ENCODE measurements at regions not wholly inside any gene's neighbourhood (a gene's known extent, or its start where the extent isn't known, plus 50 kb on each side); places are given as distances from the start of the nearest gene placed in this dataset.

GRCh38 chr1:5191470-5191869 lies 537.1 kb downstream of the AJAP1 start:
- TF ChIP-seq POLR2AphosphoS5 (IDR thresholded peaks at IDR 0.05): no peak
- TF ChIP-seq, protein P1, sequence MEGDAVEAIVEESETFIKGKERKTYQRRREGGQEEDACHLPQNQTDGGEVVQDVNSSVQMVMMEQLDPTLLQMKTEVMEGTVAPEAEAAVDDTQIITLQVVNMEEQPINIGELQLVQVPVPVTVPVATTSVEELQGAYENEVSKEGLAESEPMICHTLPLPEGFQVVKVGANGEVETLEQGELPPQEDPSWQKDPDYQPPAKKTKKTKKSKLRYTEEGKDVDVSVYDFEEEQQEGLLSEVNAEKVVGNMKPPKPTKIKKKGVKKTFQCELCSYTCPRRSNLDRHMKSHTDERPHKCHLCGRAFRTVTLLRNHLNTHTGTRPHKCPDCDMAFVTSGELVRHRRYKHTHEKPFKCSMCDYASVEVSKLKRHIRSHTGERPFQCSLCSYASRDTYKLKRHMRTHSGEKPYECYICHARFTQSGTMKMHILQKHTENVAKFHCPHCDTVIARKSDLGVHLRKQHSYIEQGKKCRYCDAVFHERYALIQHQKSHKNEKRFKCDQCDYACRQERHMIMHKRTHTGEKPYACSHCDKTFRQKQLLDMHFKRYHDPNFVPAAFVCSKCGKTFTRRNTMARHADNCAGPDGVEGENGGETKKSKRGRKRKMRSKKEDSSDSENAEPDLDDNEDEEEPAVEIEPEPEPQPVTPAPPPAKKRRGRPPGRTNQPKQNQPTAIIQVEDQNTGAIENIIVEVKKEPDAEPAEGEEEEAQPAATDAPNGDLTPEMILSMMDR (IDR thresholded peaks at IDR 0.05): no peak
- TF ChIP-seq POLR2A (IDR thresholded peaks at IDR 0.05): no peak
- Histone ChIP-seq H3K36me3 (no peaks in the 10 kb centered on the region), H3K4me3 (no peak overlapping the region), H3K4me1 (no peaks in the 10 kb centered on the region), H3K9me3 (no peaks in the 10 kb centered on the region), H3K27ac (no peak overlapping the region), H3K27me3 (peaks cover 0 to 15% of the 10 kb centered on the region in 2 donors)
- DNase-seq (ENCODE audit: low spot score in 2 of 2): no peak
- intact Hi-C loops (cut with DNase I; ENCODE audit: low total_unique reads): no loop called here

- Histone ChIP-seq H3K27me3 (peaks cover 0 to 16% of the 10 kb centered on the region in 2 donors), H3K27ac (no peak overlapping the region), H3K4me1 (no peaks in the 10 kb centered on the region), H3K4me3 (no peak overlapping the region), H3K9me3 (no peaks in the 10 kb centered on the region), H3K36me3 (no peaks in the 10 kb centered on the region)
- TF ChIP-seq, protein P1 (IDR thresholded peaks at IDR 0.05): no peak
- no peak for TF ChIP-seq POLR2AphosphoS5 (IDR thresholded peaks at IDR 0.05)
- TF ChIP-seq POLR2A (IDR thresholded peaks at IDR 0.05): no peak
- intact Hi-C loops (cut with DNase I; ENCODE audit: low total_unique reads): no loop called here
- DNase-seq (ENCODE audit: low spot score in 2 of 2): no peak
Observed at GRCh38 chr1:5189384-5189783, 535.0 kb downstream of the AJAP1 start.

DNA sequence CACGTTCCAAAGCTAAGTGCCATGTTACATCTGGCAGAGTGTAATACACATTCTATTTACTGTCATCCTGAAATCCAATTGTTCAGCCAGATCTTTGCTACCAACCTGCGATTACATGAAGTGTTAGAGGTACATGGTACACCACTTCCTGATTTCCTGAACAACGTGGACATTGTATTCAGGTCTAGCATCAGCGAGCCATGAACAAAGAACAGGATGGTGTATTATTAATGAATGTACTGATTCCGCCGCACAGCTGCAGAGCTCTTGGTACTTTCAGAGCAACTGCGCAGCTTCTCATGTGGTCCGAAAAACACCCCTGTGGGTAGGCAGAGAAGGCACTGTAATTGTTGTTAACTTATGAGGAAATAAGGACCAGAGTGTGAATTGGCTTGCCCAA lies 511.4 kb downstream of the AJAP1 start:
- DNase-seq (ENCODE audit: low spot score in 2 of 2): no peak
- Histone ChIP-seq H3K27ac (no peak overlapping the region), H3K27me3 (peaks cover 0 to 42% of the 10 kb centered on the region in 2 donors), H3K4me1 (no peaks in the 10 kb centered on the region), H3K36me3 (no peaks in the 10 kb centered on the region), H3K4me3 (no peak overlapping the region), H3K9me3 (peaks cover 0 to 5% of the 10 kb centered on the region in 2 donors)
- TF ChIP-seq, protein P1 (IDR thresholded peaks at IDR 0.05): no peak
- TF ChIP-seq POLR2A (IDR thresholded peaks at IDR 0.05) (no peak), POLR2AphosphoS5 (IDR thresholded peaks at IDR 0.05) (no peak)
- intact Hi-C loops (cut with DNase I; ENCODE audit: low total_unique reads): no loop called here

DNA sequence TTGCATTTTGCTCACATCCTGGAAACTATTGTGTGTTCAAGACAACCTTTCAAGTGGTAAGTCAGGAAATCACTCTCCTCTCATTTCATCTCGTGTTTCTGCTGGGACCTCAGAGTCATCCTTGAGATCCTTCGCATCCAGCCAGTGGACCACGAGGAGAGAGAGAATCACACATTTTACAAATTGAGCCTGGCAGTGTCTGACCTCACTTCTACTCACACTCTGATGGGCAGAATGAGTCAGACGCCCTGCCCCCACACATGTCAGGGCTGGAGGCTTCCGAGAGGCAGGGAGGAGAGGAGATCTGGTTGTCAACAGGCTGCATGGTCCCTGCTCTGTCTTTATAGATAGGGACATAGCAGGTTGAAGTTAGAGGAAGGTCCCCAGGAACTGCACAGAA lies 509.7 kb downstream of the AJAP1 start:
- no peak for TF ChIP-seq POLR2A (IDR thresholded peaks at IDR 0.05)
- no peak for TF ChIP-seq POLR2AphosphoS5 (IDR thresholded peaks at IDR 0.05)
- TF ChIP-seq, protein P1 (IDR thresholded peaks at IDR 0.05): no peak
- no peak for DNase-seq (ENCODE audit: low spot score in 2 of 2)
- intact Hi-C loops (cut with DNase I; ENCODE audit: low total_unique reads): no loop called here
- H3K4me1 ChIP-seq: no peaks in the 10 kb centered on the region
- H3K9me3 ChIP-seq: no peaks in the 10 kb centered on the region
- no peak overlapping the region for H3K27ac ChIP-seq
- no peak overlapping the region for H3K4me3 ChIP-seq
- no peaks in the 10 kb centered on the region for H3K36me3 ChIP-seq
- H3K27me3 ChIP-seq: peaks cover 0 to 29% of the 10 kb centered on the region in 2 donors

DNA sequence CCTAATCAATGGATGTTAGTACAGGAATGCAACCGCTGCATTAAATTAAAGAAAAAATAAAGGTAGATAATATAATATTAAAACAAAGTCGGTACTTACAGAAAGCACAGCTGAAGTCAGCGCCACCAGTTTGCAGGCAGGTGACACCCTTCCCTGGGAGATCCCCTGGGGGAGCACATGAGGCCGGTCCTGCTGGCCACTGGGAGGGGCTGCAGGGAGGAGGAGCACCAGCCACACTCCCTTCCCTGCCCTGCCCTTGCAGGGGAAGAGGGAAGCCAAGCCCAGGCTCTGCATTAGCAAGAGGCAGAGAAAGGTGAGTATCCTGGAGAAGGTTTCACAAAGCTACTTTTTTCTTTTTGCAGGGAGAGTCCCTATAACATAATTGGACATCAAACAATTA lies 507.0 kb downstream of the AJAP1 start:
- intact Hi-C loops (cut with DNase I; ENCODE audit: low total_unique reads): no loop called here
- TF ChIP-seq POLR2A (IDR thresholded peaks at IDR 0.05) (no peak), POLR2AphosphoS5 (IDR thresholded peaks at IDR 0.05) (no peak)
- TF ChIP-seq, protein P1 (IDR thresholded peaks at IDR 0.05): no peak
- Histone ChIP-seq H3K4me1 (no peaks in the 10 kb centered on the region), H3K27me3 (peaks cover 0 to 43% of the 10 kb centered on the region in 2 donors), H3K36me3 (no peaks in the 10 kb centered on the region), H3K4me3 (no peak overlapping the region), H3K9me3 (peaks cover 0 to 7% of the 10 kb centered on the region in 2 donors), H3K27ac (no peak overlapping the region)
- no peak for DNase-seq (ENCODE audit: low spot score in 2 of 2)

Measured in breast epithelium (tissue), 4 donors.